Peyer's patch (tissue), 4 donors: ENCODE measurements at regions not wholly inside any gene's neighbourhood (a gene's known extent, or its start where the extent isn't known, plus 50 kb on each side); places are given as distances from the start of the nearest gene placed in this dataset.

Experiments
- POLR2A ChIP-seq, 2 donors: fragments of 450-650 bp; IDR thresholded peaks; one replicate each; pipeline ENCODE4 v1.5.1; 2017; ENCODE audit warnings: antibody characterized with exemption in 2 of 2, mild to moderate bottlenecking in 2 of 2, moderate library complexity in 2 of 2
- TF ChIP-seq, protein P1 (sequence below), 6 experiments: fragments of 450-650 bp in 4 of 6; fragments of 200-600 bp in 2 of 6; sonication (generic) in 1 of 6; IDR thresholded peaks; one replicate each; pipeline ENCODE4 v1.5.1; 2017 to 2019; ENCODE audit warnings: antibody characterized with exemption in 6 of 6, mild to moderate bottlenecking in 3 of 6, moderate library complexity in 1 of 6

DNA sequence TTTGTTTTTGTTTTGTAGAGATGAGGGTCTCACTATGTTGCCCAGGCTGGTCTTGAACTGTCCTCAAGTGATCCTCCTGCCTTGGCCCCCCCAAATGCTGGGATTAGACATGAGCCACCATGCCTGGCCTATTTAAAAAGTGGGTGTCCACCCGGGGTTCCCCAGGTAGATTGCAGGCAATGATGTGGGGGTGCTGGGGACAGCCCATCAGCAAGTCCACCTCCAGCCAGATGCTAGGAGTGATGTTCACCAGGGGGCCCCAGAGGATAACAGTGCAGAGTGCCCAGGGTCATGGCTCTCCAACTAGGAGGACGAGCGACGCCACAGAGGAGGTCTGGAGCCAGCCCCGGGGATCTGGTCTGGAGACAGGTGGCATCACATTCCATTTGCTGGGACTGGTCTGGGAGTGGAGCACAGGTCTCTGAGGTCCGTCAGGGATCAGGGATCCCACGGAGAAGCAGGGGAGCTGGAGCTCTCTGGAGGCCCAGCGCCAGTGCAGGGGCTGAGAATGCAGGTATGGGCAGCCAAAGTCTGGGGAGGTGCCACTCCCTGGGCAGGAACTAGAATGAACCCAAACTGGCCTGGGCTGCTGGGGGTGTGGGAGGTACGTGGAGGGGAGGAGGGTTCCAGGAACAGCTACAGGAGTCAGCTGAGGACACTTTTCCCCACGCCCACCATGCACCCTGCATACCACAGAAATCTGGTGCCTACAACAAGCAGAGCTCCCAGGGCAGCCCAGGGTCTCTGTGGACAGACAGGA lies 51.2 kb upstream of the PCSK6 start:
- TF ChIP-seq, protein P1, sequence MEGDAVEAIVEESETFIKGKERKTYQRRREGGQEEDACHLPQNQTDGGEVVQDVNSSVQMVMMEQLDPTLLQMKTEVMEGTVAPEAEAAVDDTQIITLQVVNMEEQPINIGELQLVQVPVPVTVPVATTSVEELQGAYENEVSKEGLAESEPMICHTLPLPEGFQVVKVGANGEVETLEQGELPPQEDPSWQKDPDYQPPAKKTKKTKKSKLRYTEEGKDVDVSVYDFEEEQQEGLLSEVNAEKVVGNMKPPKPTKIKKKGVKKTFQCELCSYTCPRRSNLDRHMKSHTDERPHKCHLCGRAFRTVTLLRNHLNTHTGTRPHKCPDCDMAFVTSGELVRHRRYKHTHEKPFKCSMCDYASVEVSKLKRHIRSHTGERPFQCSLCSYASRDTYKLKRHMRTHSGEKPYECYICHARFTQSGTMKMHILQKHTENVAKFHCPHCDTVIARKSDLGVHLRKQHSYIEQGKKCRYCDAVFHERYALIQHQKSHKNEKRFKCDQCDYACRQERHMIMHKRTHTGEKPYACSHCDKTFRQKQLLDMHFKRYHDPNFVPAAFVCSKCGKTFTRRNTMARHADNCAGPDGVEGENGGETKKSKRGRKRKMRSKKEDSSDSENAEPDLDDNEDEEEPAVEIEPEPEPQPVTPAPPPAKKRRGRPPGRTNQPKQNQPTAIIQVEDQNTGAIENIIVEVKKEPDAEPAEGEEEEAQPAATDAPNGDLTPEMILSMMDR (IDR thresholded peaks at IDR 0.05): no peak
- TF ChIP-seq POLR2A (IDR thresholded peaks at IDR 0.05): no peak
